HG02610 (cell line): ENCODE measurements at regions not wholly inside any gene's neighbourhood (a gene's known extent, or its start where the extent isn't known, plus 50 kb on each side); places are given as distances from the start of the nearest gene placed in this dataset.

Experiments used
- ATAC-seq: cut with Tn5 transposase; IDR thresholded peaks from one replicate; pipeline ENCODE4 v1.9.1; 2021; ENCODE audit warnings: mild to moderate bottlenecking, moderate library complexity; ENCODE audit not compliant: unreplicated experiment

- ATAC-seq, result no peak
These were observed 114.0 kb upstream of the PJA1 start for GRCh38 chrX:69279234-69279633.

GRCh38 chrX:69278031-69278687, 112.9 kb upstream of the PJA1 start:
- no peak for ATAC-seq

GRCh38 chrX:69277369-69277990, 112.2 kb upstream of the PJA1 start:
- no peak for ATAC-seq

GRCh38 chrX:69268611-69269010, 103.4 kb upstream of the PJA1 start:
- no peak for ATAC-seq

GRCh38 chrX:69264158-69264581, 98.9 kb upstream of the PJA1 start:
- ATAC-seq, result no peak

- no peak for ATAC-seq
These were observed 98.1 kb upstream of the PJA1 start for GRCh38 chrX:69263251-69263820.

- no peak for ATAC-seq
These were observed 97.0 kb upstream of the PJA1 start for GRCh38 chrX:69262036-69262936.

- ATAC-seq, result no peak
These were observed 94.9 kb upstream of the PJA1 start for GRCh38 chrX:69260169-69260568.

- no peak for ATAC-seq
These were observed 93.6 kb upstream of the PJA1 start for GRCh38 chrX:69258893-69259292.

GRCh38 chrX:69257499-69258127, 92.4 kb upstream of the PJA1 start:
- ATAC-seq, result no peak

- ATAC-seq, result no peak
These were observed 91.0 kb upstream of the PJA1 start for GRCh38 chrX:69256291-69256565.

- ATAC-seq, result no peak
These were observed 90.4 kb upstream of the PJA1 start for GRCh38 chrX:69255441-69256290.

- ATAC-seq, result no peak
These were observed 88.6 kb upstream of the PJA1 start for GRCh38 chrX:69253821-69254220.

GRCh38 chrX:69243276-69243675, 78.0 kb upstream of the PJA1 start:
- ATAC-seq, result no peak

GRCh38 chrX:69238887-69239231, 73.6 kb upstream of the PJA1 start:
- ATAC-seq, result no peak

GRCh38 chrX:69238114-69238886, 73.0 kb upstream of the PJA1 start:
- ATAC-seq, result no peak

- no peak for ATAC-seq
These were observed 72.0 kb upstream of the PJA1 start for GRCh38 chrX:69237236-69237635.

- no peak for ATAC-seq
These were observed 71.4 kb upstream of the PJA1 start for GRCh38 chrX:69236641-69237040.

- no peak for ATAC-seq
These were observed 69.4 kb upstream of the PJA1 start for GRCh38 chrX:69234624-69235023.

- no peak for ATAC-seq
These were observed 67.7 kb upstream of the PJA1 start for GRCh38 chrX:69232945-69233344.
